Nephron (organoid): ENCODE measurements at regions not wholly inside any gene's neighbourhood (a gene's known extent, or its start where the extent isn't known, plus 50 kb on each side); places are given as distances from the start of the nearest gene placed in this dataset.
A peak's percentile ranks its signal among the peaks of the same experiment; 100 is the strongest.

ENCODE experiments used
- H3K27ac Mint-ChIP-seq, 3 experiments: 2 replicates each; pipeline ENCODE4 v1.8.0; 2020; ENCODE audit warnings: mixed read lengths in 3 of 3, mild to moderate bottlenecking in 2 of 3, moderate library complexity in 1 of 3
- H3K27me3 Mint-ChIP-seq: 2 replicates; pipeline ENCODE4 v1.8.0; 2021; ENCODE audit warnings: low read depth, mild to moderate bottlenecking, moderate library complexity, mixed read lengths
- H3K36me3 Mint-ChIP-seq: 2 replicates; pipeline ENCODE4 v1.8.0; 2020; ENCODE audit warnings: low read depth, mixed read lengths
- H3K4me1 Mint-ChIP-seq: 2 replicates; pipeline ENCODE4 v1.8.0; 2020; ENCODE audit warnings: mixed read lengths
- H3K4me3 Mint-ChIP-seq, 3 experiments: 2 replicates each; pipeline ENCODE4 v1.8.0; 2020; ENCODE audit warnings: mild to moderate bottlenecking in 3 of 3, mixed read lengths in 3 of 3, moderate library complexity in 2 of 3
- H3K9me3 Mint-ChIP-seq: 2 replicates; pipeline ENCODE4 v1.8.0; 2020; ENCODE audit warnings: mixed read lengths
- CTCF ChIP-seq, 3 experiments: fragments of 200-600 bp; sonication (generic); IDR thresholded peaks; one replicate each; pipeline ENCODE4 v1.5.0; 2021; ENCODE audit warnings: antibody characterized with exemption in 3 of 3; ENCODE audit not compliant: unreplicated experiment in 3 of 3

GRCh38 chr11:114880442-114880841 lies 202.1 kb downstream of the NXPE2 start:
- Mint-ChIP-seq H3K4me1 (no peaks in the 10 kb centered on the region), H3K9me3 (no peaks in the 10 kb centered on the region), H3K4me3 (no peak overlapping the region), H3K27me3 (no peaks in the 10 kb centered on the region), H3K27ac (peak overlapping the region in 1 of 3 experiments; percentile 45), H3K36me3 (no peaks in the 10 kb centered on the region)
- TF ChIP-seq CTCF (IDR thresholded peaks at IDR 0.05; ENCODE audit: unreplicated experiment in 3 of 3), result no peak

- H3K4me3 Mint-ChIP-seq, result no peak overlapping the region
- H3K27ac Mint-ChIP-seq, result peak overlapping the region in 1 of 3 experiments; percentile 56
- H3K4me1 Mint-ChIP-seq, result no peaks in the 10 kb centered on the region
- H3K27me3 Mint-ChIP-seq, result no peaks in the 10 kb centered on the region
- H3K36me3 Mint-ChIP-seq, result no peaks in the 10 kb centered on the region
- no peak for TF ChIP-seq CTCF (IDR thresholded peaks at IDR 0.05; ENCODE audit: unreplicated experiment in 3 of 3)
- H3K9me3 Mint-ChIP-seq, result no peaks in the 10 kb centered on the region
Measured at GRCh38 chr11:114883472-114883871, 205.1 kb downstream of the NXPE2 start.

GRCh38 chr11:114886644-114887265 lies 208.4 kb downstream of the NXPE2 start:
- Mint-ChIP-seq H3K4me1 (no peaks in the 10 kb centered on the region), H3K9me3 (no peaks in the 10 kb centered on the region), H3K4me3 (no peak overlapping the region), H3K36me3 (no peaks in the 10 kb centered on the region), H3K27ac (no peak overlapping the region), H3K27me3 (peaks cover 11% of the 10 kb centered on the region)
- TF ChIP-seq CTCF (IDR thresholded peaks at IDR 0.05; ENCODE audit: unreplicated experiment in 3 of 3), result no peak

GRCh38 chr11:114889594-114890011 lies 211.3 kb downstream of the NXPE2 start:
- H3K27me3 Mint-ChIP-seq, result peaks cover 25% of the 10 kb centered on the region

GRCh38 chr11:114890038-114890437 lies 211.7 kb downstream of the NXPE2 start:
- H3K36me3 Mint-ChIP-seq, result no peaks in the 10 kb centered on the region

More at GRCh38 chr11:114889594-114890011, 211.3 kb downstream of the NXPE2 start:
- H3K4me3 Mint-ChIP-seq, result no peak overlapping the region
- no peak for TF ChIP-seq CTCF (IDR thresholded peaks at IDR 0.05; ENCODE audit: unreplicated experiment in 3 of 3)
- H3K4me1 Mint-ChIP-seq, result peaks cover 4% of the 10 kb centered on the region
- H3K9me3 Mint-ChIP-seq, result no peaks in the 10 kb centered on the region
- H3K36me3 Mint-ChIP-seq, result no peaks in the 10 kb centered on the region
- peak overlapping the region in 1 of 3 experiments; percentile 79 for H3K27ac Mint-ChIP-seq

More at GRCh38 chr11:114890038-114890437, 211.7 kb downstream of the NXPE2 start:
- peak overlapping the region in 1 of 3 experiments; percentile 79 for H3K27ac Mint-ChIP-seq
- H3K4me1 Mint-ChIP-seq, result peaks cover 7% of the 10 kb centered on the region
- H3K9me3 Mint-ChIP-seq, result no peaks in the 10 kb centered on the region
- H3K4me3 Mint-ChIP-seq, result no peak overlapping the region
- peaks cover 25% of the 10 kb centered on the region for H3K27me3 Mint-ChIP-seq
- no peak for TF ChIP-seq CTCF (IDR thresholded peaks at IDR 0.05; ENCODE audit: unreplicated experiment in 3 of 3)
